Fibroblast of skin of left quadriceps (primary cell): ENCODE measurements at regions not wholly inside any gene's neighbourhood (a gene's known extent, or its start where the extent isn't known, plus 50 kb on each side); places are given as distances from the start of the nearest gene placed in this dataset.

Source experiments
- DNase-seq, 2 experiments: peaks; one replicate each; pipeline ENCODE4 v3.0.0-alpha.2; 2013; ENCODE audit warnings: low read depth in 2 of 2

DNA sequence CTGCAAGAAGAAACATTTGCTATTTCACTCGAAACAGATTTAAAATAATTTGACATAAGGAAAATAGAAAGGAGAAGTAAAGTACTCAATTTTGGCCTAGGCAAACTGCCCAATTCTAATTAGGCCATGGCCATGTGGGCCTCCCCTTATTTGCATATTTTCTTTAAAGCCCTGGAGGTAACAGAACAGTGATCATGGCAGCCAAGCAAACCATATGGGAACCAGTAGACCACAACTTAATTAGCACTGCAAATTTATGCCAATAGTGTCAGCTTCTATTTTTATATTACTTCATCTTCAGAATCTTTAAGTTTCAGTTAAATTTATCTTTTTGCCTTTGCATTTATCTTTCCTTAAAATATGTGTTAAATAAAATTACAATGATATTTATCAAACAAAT lies 63.3 kb upstream of the THSD7A start:
- DNase-seq = no peak

DNA sequence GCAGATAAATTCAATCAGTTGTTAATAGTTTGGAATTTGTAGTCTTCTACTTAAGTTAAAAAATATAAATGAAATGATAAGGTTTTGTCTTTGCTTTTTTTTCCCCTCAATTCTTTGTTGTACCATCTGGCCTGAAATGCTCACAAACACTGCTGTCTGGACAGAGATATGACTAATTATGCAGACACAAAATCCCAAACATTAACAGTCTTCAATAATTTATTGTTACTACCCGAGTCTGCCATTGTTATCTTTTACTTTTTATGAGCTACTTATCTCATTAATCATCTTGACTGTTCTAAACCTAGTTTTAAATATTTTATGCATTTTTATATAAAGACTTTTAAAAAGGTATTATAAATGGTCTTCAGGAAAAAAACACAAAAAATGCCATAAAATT lies 64.7 kb upstream of the THSD7A start:
- DNase-seq = peak in 1 of 2 experiments; percentile 1

DNA sequence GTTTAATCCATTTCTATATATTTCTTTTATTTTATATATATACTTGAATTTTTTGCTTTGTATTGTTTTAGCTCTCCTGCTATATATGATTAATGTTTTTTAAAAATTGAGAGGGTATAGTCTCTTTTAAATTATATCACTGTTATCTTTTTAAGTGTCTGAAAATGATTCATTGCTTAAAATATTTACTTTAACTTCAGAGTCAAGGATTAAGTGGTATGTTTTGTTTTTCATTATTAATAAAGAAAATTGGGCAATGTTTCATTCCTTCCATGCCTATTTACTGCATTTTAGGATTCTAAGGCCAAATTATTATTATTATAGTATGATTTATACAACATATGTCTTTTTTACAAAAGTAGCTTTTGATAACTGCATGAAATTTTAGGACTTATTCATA lies 67.2 kb upstream of the THSD7A start:
- no peak for DNase-seq

DNA sequence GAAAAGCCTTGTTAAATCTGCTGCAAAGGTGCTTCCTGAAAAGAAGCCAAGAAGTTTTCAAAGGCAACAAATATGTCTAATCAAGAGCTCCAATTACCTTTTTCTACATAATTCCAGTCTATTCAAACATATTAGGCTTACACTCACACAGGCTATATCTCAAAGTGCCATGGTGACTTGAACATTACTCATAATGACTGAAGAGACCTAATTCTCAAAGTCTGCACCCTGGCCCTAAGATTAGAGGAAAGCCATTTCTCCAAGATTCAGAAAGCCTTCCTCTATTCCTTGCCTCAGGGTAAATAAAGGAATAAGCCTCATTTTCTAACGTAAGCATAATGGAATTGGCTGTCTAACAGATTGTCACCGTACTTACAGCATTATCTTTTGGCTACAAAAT lies 78.3 kb upstream of the THSD7A start:
- no peak for DNase-seq

DNA sequence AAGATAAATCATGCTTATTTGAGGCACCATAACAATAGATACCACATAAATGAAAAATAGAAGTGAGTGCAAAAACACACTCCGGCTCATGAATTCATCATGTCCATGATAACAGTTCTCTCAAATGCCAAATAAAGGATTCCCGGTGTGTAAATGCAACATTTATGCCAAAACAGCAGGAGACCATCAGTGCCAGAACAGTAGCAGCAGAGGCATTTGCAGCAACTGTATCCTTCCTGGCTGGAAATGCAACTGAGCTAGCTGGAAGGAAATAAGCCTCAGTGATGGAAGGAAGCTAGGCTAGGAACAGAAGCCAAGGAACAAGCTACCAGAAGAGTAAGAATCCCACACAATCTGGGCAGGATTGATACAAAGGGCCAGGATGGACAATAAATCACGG lies 79.9 kb upstream of the THSD7A start:
- DNase-seq = no peak

DNA sequence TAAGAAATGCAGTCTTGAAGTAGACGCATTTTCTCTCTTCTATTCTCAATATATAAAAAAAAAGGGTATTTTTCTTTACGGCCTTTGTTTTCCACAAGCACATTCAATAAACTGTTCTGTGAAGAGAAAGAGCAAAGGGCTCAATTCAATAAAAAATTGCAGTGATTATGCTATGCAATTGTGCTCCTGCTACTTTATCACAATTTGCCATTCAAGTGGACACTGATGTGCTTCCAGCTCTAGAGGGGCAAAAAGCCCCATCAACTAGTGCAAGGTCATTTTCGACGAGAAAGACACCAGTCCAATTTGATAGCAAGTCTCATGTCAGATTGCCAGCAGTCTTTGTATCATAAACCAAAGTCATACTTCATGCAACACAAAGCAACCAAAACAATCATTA lies 82.6 kb upstream of the THSD7A start:
- no peak for DNase-seq

DNA sequence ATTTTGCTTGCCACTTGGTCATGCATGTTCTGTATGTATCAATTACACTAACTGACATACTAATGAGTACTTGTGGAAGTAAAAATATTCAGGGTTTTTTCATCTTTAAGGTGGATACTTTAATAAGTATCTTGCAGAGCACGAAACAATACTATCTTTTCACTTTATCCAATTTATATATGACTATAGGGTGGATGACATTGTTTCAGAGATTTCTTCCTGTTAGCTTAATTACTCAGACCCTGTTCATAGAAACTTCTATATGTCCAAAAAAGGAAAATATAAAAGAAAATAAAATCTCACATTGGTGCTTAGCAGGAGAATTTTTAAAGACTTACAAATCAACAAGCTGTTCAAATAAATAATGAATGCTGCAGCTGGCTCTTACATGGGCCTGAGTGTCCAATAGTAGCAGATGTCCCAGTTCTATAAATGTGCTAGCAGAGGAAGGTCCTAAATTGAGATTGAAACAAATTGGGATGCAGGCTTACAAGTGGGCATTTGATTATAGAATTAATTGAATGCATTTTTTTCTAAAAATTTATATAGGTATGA lies 91.5 kb upstream of the THSD7A start:
- no peak for DNase-seq

DNA sequence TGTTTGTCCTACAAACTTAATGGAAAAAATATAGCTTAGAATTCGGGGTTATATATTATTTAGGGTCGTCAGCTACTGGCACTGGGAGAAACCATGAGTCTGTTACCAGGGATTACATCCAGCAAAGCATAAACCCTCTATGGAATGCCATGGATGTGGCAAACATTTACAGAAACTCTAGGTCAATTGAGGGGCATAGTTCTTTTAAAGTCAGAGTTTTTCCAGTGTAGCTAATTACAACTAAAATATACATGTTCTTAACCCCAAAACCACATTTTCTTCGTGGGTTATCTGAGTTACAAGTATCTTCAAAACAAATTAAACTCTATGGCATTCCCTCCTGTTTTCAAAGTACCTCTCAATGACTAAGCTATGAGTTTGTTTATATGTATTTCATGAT lies 99.3 kb upstream of the THSD7A start:
- DNase-seq = no peak

DNA sequence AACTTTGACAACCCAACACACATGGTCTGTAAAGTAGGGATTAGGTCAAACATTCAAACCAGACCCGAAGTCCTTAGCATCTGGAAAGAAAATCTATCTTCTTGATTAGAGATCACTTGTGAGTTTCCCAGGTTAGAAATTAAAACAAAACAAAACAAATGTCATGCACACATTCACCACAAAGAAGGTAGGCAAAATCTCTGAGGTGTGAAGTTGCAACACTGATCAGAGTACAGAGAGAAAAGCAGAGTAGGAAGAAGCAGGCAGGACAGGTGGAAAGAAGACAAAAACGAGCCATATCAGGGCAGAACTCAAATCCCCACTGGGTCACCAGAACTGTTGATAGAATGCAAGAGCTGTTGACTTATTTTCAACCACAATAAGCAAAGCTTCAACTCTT lies 102.8 kb upstream of the THSD7A start:
- DNase-seq = no peak

DNA sequence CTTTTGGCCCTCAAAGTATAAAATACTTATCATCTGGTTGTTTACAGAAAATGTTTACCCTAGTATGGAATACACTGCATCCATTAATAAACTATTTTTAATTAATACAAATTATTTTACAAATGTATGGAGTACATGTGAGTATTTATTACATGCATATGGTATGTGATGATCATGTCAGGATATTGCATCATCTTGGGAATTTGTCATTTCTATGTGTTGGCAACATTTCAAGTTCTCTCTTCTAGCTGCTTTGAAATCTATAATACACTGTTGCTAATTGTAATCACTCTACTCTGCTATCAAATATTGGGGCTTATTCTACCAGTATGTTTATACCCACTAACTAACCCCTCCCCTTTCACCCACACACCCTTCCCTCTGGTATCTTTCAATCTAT lies 103.9 kb upstream of the THSD7A start:
- DNase-seq = peak; percentile 9

DNA sequence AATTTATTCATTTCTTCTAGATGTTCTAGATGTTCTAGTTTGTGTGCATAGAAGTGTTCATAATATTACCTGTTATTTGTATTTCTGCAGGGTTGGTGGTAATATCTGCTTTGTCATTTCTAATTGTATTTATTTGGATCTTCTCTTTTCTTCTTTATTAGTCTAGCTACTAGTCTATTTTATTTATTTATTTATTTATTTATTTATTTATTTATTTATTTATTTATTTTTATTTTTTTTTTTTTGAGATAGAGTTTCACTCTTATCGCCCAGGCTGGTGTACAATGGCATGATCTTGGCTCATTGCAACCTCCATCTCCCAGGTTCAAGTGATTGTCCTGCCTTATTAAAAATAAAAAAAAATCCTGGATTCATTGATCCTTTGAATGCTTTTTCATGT lies 114.8 kb upstream of the THSD7A start:
- no peak for DNase-seq

DNA sequence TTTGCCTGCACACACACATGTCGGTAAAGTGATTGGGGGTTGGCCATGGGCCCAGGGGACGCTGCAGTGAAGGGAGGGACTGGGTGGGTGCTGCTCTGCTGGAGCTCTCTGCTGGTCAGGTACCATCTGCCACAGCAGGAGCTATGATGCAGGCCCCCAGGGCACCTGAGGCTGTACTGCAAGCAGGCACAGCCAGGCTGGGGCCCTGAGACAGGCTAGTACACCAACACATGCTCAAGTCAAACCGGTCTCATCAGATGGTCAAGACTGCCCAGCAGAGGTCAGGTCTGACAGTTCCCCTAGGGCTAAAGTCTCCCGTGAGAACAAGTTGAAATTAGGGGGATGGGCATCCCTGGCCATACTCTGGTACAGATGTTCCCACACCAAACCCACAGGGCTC lies 118.3 kb upstream of the THSD7A start:
- DNase-seq = no peak

DNA sequence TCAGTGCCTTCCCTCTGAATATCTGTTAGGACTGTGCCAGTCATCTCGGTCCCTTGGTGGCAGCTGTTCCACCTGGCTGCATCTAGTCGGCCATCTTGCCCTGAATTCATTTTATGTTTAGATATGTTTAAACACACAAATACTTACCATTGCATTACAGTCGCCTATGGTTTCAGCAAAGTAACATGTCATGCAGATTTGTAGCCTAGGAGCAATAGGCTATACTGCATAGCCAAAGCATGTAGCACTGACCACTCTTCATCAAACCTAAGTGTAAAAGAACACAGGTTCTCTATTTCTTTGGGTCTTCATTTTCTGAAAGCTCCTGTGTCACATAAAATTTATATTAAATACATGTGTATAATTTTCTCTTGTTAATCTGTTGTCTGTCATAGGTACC lies 118.9 kb upstream of the THSD7A start:
- DNase-seq = no peak

DNA sequence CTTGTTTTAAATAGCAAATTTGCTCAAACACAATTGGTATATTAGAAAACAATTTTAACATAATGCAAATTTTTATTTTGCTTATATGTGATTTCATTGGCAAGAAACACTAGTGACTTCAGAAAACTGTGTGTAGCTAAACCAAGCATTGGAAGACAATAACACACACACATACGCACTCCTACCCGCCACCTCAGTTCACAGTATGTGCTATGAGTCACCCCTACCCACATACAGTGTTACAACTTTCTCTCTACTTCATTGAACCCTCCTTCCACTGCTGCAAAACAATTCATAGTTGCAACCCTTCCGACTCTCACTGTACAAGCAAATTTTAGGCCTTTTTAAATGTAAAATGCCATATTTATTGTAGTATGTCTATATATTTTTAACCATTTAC lies 119.9 kb upstream of the THSD7A start:
- no peak for DNase-seq

DNA sequence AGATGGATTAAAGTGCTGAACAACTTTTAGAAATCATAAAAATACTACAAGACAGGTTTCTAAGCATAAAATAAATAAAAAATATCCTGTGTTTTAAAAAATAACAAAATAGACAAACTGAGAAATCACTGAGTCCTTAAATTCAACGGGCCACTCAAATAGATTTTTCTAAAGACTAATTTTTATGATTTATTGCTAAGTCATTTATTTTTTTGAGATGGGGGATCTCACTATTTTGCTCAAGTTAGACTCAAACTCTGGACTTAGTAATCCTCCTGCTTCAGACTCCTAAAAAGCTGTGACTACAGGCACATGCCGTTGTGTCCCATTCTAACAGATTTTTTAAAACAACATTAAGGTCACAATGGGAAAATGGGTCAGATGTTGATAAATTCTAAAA lies 121.0 kb upstream of the THSD7A start:
- no peak for DNase-seq

DNA sequence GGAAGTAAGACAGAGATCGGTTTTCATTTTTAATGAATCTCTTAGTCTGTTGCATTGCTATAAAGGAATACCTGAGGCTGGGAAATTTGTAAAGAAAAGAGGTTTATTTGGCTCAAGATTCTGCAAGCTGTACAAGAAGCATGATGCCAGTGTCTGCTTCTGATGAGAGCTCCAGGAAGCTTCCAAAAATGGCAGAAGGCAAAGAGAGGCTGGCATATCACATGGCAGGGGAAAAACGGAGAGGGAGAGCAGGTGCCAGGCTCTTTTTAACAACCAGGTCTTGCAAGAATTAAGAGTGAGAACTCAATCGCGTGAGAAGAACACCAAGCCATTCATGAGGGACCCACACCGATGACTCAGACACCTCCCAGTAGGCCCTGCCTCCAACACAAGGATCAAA lies 125.0 kb upstream of the THSD7A start:
- no peak for DNase-seq

DNA sequence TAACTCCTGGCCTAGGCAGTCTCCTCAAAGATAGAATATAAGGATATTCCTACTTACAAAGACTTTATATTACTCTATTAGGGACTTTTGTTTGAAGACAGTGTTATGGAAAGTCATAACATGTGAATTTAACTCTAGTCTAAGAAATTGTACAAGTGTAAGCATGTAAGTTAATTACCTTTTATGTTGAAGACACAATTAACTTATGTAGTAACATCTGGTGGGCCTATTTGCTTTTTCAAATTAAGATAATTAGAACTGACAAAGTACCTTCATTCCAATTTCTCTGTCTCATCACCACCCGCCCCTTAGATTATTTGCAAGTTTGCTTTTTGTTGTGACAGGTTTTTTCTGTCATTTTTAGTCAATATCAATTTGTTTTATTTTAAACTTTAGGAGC lies 126.0 kb upstream of the THSD7A start:
- DNase-seq = no peak

DNA sequence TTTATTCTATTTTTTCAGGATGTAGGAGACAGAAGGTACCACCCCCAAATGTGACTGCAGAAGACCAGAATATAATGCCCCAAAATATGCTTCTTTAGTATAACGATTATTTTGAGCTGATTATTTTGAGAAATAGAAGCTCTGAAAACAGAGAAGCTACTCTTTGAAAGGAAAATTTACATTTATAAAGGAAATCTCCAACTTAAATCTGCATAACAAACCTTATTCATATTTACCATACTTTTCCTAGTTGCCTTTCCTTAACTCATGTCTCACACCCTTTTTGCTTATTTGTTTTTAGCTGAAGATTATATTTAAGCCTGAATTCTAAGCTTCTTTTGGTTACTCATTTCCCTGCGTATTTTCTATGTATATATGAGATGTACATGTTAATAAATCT lies 127.1 kb upstream of the THSD7A start:
- no peak for DNase-seq

DNA sequence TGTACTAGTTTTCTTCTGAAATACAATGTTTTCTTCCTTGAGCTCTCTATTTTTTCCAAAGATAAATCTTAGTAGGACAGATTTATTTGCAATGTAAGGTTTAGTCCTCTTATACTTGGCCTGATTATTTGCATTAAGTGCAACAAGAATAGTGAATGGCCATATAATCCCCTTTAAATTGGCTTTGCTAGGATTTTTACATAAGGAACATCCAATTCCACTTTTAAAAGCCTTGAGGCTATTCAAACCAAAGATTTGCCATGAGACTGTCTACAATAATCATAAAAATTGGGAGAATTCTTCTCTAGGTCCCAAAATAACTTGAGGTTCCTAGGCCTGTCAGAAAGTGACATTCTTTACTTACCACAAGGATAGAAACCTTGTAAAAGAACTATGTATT lies 128.6 kb upstream of the THSD7A start:
- DNase-seq = no peak

DNA sequence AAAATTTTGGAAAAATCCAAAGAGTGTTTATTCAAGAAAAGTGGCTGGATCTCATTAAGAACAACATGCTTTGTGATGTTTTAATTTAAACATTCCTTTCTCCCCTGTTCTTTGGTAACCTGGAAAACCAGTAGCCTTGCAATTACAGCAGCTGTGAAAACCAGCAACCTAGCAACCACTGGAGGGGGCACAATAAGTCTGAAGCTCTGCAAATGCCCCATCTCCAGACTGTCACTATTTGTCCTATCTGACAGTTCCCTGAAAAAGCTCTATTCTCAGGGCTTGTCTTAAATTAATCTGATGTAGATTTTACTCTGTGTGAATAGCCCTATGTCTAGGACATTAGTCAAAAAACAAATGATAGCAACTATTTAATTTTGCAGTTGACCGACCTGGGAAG lies 137.6 kb upstream of the THSD7A start:
- DNase-seq = no peak

DNA sequence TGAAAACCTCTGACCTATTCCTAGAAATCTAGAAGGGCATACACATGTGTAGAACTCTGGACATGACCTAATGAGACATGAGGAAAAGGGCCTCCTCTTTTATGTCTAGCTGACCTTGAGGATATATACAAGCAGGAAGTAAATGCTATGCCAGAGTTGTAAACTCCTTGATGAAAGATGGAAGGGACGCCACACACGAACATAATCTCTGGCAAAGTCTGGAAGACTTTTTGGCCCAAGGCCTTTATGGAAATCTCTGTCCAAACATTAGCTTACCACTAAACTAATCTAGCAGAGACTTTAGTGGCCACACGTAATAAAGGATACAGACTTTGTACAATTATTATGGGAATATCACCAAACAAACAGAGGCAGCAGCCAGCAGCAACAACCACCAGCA lies 138.1 kb upstream of the THSD7A start:
- DNase-seq = no peak

DNA sequence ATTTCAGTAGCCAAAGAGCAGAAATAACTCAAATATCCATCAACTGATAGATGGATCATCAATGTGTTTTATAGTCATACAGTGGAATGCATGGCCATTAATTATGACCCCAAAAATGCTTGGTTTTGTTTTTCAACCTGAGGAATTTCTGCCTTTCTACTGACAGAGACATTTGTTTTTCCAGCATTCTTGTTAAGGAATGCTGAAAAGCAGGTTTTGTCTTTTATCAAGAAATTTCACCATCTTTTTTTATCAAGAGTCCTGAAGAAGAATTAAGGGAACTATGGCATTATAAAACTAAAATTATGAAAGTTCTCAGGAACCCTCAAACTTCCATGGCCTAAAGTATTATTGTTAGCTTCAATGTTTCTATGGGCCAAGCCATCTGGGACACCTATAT lies 153.4 kb upstream of the THSD7A start:
- DNase-seq = no peak

DNA sequence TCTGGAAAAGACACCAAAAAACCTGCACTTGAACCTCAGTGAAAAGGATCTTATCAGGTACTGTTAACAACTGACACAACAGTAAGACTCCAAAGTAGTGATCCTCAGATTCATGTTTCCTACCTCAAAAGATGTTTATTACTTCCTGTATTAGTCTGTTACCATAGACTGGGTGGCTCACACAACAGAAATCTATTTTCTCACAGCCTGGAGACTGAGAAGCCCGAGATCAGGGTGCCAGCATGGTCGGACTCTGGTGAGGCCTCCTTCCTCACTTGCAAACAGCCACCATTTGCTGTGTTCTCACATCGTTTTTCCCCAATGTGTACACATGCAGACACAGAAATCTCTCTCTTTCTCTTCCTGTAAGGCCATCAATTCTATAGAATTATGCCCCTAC lies 154.0 kb upstream of the THSD7A start:
- DNase-seq = no peak

DNA sequence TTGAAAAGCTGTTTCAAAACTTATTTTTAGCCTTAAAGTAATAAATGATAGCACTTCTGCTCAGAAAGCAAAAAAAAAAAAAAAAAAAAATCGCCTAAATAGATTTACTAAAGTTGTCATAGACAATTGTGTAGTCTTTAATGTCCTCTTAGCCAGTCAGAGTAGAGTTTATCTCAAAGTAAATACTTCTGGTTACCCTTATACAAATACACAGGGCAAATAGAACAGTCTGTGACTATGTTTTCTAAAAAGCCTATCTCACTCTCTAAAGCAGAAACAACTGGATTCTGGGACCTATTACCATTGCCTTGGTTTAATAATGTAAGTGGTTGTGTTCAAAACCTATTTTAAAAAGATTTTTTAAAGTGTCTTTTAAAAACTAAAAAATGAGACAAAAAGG lies 156.2 kb upstream of the THSD7A start:
- DNase-seq = no peak

DNA sequence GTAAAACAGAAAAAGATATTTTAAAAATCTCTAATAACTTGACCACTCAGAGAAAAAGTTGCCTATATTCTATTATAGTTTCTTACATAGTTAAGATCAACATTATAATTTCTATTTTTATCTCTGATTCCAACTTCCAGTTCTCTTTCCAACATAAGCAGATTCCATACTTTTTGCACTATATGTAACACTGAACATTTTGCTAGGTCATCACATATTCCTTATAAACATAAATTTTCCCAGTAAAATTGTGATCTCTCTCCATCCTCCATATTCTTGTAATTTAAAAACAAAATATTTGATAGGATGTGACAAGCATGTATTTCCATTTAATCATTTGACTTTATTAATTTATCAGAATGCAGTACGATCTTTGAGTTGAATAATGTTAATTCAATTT lies 170.4 kb upstream of the THSD7A start:
- DNase-seq = no peak
